SKM-1 (cell line): ENCODE measurements at regions not wholly inside any gene's neighbourhood (a gene's known extent, or its start where the extent isn't known, plus 50 kb on each side); places are given as distances from the start of the nearest gene placed in this dataset.
"Not testable (repeated sequence)": the region's sequence is repeated elsewhere in the genome, so short reads cannot be mapped to it uniquely, and the experiment has no call there.

Source experiments
- DNase-seq: peaks from one replicate; lab custom pipeline; 2025; ENCODE audit not compliant: unreplicated experiment; lab: John Stamatoyannopoulos, UW

DNA sequence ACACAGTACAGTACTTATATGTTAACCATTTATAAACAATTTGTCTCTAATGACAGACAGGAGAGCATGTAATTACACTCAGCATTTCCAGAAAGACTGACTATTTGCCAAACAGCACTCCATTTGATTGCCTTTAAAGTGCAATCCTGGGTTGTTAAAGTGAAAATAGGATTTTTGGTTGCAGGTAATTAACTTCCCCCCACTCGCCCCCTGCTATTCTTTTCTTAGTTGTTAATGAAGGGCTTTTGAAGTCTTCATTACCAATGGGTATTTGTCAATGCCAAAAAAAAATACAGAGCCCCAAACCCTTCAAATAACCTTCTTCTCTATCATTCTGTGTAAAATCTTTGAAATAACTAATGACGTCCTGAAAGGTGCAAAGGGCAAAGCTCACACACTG lies 825.6 kb downstream of the STPG2 start:
- no peak for DNase-seq

DNA sequence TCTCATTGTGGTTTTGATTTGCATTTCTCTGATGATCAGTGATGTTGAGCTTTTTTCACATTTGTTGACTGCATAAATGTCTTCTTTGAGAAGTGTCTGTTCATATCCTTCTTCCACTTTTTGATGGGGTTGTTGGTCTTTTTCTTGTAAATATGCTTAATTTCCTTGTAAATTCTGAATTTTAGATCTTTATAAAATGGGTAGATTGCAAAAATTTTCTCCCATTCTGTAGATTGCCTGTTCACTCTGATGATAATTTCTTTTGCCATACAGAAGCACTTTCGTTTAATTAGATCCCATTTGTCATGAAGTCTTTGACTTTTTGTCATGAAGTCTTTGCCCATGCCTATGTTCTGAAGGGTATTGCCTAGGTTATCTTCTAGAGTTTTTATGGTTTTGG lies 817.5 kb downstream of the STPG2 start:
- DNase-seq, result not testable (repeated sequence)

DNA sequence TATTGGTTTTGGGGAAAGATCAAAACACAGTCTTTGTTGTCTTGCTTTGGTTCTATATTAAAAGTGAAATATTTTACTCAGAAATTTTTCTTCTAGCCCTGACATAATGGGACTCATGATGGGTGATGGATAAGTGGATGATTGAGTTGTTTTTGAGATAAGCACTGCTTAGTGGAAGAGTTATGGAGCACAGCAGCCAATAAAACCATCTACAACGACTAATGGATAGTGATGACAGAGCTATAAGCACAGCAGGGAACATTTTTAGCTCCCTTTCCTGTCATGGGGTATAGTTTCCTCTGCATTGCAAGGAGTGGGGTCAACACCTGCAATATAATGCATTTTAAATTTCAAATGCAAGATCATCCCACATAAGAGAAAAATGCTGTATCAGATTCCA lies 812.4 kb downstream of the STPG2 start:
- DNase-seq, result no peak

DNA sequence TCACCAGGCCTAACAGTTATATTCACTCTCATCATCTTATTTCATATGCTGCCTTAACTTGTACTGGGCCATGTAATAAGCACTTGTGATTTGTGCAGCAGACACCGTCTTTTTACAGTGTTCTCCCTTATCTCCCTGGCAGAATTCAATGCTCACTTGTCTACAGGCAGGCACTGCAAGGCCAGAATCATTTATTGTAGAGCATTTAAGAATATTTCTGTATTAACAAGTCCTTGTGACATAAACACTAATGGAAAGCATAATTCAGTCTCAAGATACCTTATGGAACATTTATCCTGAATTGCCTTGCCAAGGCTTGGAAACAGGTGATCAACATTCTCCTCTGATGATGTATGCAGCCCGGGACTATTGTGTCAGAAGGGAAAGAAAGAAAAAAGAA lies 808.9 kb downstream of the STPG2 start:
- no peak for DNase-seq

DNA sequence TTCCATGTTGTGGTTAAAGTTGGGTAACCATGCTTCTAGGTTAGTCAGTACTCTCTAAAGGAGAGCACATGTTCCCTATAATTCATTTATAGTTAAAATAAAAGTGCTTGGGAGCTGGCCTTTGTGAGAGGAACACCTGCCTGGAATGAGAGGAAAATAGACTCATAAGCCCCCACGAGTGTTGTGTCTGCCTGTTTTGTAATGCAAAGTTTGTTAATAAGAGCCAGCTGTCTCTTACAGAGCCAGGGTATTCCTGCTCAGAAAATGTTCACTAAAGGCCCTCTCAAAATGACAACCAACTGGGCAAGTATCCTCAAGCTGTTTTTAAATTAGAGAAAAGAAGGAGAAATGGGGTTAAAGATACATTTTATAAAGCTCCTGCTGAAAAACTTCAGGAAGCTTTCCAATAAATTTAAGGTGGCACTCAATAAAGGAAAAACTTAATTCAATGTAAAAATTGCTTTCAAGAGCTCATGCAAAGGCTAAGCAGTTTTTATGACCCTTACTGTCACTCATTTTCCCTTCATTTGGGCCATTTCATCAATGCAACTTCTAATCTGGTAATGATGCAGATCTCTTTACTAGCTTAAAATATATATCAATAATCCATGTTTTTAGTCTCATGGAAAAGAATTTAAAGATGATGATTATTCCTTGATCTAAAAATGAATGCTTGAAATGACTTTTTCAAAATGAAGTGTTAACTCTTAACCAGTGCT lies 793.6 kb downstream of the STPG2 start:
- DNase-seq, result no peak

DNA sequence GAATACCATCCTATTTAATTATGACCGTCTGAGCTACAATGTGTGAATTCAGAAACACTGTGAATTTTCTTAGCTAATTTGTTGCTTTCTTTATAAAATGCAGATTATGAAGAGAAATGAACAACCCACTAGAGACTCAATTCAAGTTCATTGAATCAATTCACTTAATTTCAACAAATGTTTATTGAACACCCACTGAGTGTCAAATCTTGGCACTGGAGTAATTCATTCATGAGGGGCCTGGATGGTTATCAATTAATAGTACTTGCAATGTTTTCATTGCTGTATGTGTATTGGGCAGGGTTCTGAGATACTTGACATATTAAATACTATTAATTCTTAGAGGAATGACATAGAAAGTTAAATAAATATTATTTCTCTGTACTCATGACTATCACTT lies 789.4 kb downstream of the STPG2 start:
- no peak for DNase-seq

DNA sequence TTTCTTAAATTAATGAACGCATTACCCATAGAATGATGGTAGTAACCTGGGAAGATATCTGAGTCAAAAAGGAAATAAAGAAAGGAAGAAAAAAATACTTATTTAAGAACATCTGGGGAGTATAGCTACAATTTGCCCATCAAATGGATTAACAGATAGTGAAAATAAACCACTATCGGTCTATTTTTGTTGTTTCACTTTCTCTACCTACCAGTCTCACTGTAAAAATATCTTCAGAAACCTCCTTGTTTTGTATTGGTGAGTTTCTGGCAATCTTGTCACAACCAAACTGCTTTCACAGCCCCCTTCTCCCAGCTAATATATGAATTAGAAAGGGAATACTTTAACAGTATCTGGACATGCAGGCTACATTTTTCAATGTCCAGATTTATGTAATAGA lies 783.5 kb downstream of the STPG2 start:
- no peak for DNase-seq

DNA sequence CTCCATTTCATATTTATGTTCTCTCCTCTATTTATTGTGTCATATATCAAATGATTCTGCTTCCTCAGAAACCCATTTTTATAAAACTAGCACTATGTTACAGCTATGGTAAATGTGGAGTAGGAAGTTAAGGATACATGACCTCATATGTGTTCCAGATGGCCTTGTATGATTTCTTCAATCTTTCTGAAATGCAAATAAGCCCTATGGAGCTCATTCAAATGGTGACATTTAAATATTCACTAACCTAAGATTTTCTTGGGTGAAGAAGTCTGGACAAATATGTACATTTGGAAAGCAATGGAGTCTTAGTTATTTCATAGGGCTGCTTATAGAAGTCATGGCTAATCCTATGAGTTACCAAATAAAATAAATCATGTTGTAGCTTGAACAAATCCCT lies 782.5 kb downstream of the STPG2 start:
- no peak for DNase-seq

DNA sequence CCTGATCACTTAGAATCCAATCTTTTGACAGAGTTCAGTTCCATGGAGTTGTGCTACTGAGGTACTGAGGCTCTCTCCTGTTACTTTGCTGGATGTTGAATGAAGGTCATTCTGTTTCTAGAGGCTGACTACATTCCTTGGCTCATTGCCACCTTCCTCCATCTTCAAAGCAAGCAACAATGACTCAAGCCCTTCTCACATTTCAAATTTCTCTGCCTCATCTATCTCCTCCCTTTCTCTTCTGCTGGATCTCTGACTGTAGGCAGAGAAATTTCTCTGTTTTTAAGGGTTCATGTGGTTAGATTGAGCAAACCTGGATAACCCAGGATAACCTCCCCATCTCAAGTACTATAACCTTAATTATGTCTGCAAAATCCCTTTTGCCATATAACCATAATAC lies 775.4 kb downstream of the STPG2 start:
- no peak for DNase-seq

DNA sequence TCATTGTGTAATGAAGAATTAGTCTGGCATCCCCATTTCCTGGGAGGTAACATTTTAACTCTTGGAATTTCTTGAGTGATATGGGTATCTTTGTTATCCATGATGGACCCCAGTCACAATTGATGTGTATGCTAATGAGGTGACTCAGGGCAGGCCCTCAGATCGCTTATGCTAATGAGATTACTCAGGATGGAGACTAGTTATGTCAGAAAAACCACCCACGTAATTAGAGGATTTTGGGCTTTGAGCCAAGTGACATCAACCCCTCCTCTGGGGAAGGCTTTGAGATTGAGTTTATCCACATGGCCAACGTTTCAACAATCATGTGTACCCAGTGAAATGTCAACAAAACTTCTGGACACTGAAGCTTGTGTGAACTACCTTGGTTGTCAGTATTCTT lies 772.7 kb downstream of the STPG2 start:
- DNase-seq, result no peak

DNA sequence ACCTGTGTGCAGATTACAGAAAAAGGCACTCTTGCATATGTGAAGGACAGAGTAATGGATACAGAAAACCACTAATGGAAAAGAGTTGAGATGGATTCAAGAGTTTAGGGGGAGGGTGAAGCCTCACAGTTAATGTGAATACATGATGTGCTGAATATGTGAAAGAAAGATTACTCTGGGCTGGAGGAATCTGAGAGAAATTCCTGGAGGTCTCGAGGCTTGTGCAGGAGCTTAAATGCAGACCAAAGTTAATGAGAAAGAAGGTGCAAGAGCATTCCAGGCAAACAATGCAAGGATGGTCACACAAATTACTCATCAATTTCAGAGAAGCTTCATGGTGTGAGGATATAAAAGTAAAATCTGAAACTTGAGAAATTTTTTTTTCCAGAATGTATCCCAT lies 768.8 kb downstream of the STPG2 start:
- DNase-seq, result no peak

DNA sequence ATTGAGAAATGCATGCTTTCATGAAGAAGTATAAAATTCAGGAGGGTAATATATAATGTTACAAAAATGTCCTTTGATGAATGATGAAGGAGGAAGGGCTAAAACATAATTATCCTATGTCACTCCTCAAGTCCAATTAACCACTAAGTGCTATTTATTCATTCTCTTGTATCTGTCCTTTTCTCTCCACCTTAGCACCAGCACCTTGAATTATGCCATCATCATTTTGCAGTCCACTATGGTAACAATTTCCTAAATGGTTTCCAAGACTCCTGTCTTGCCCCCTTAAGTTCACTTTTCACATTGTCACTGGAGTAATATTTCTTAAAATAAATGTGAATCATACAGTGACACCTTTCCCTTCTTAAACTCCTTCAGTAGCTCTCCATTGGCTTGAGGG lies 756.3 kb downstream of the STPG2 start:
- no peak for DNase-seq

DNA sequence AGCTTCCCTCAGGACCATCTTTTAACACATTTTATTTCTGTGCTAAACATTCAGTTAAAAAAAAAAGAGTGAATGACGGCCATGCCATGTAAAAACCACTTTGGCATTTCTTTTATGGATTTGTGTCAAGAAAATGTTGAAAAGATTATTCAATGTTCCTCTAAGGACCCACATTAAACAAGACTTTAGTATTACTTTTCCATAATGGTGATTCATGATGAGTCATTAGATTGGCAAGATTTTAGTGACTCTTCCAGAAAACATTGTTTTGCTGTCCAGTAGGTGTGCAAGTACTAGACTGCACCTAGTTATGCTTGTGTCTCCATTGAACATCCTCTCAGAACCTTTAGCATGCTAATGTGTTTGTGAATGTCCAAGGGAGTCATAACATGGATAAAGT lies 748.6 kb downstream of the STPG2 start:
- DNase-seq, result no peak

DNA sequence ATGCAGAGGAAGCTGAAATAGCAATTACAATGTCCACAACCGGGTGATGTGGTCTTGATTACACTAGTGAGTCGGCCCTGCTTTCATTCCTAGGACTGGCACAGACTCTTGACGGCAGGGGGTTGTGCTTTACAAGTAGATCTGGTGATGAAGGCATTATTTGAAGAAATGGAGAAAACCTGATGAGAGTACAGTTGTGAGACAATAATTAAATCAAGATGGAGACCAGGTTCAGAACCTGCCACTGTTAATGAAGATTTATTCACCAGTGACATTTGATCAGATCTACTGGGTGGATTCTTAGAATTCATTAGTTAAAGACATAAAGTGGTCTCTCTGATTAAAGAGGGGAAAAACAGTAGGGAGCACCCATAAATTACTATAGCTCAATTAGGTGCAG lies 747.2 kb downstream of the STPG2 start:
- DNase-seq, result no peak

DNA sequence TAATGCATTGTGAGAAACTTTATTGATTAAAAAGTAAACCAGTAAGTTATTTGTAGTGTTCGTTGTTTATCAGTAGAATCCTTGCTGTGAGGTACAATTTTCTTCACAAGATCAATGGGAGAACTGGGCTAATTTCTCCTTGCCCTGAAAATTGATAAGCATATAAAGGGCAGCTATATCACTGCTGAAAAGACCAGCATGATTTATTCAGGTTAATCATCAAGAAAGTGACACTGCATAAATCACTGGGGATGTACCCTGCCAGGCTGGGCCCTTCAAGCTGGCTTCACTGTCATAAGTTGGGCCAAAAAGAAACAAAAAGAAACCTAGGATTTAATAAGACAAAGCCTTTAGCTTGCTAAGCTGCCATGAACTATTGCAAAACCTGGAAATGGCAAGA lies 746.7 kb downstream of the STPG2 start:
- DNase-seq, result no peak

DNA sequence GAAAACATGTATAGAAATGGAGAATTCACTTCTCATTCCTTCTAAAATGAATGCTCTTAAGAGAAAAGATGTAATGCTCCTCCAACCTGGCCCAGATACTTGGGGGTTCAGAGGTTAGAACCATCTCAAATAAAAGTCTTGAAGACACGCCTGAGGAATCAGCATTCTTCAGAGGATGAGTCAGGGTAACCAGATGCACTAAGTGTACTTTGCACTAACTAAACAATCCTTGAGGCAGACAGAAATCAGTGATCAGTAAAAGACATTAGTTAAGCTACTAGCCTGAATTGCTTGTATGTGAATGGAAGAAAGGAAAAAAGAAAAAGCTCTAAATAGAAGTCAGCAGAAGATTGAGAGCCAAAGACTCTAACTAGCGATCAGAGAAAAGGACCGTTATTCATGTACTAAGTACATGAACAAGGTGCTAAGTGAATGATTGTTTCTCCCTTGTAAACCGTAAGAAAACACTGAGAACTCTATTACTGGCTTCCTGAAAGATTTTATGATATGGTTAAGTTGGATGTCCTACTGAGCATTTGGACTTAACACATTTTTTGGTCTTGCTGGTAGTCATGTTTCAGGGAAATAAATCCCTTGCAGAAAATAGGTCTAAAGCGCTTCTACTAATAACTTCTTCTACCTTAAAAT lies 738.3 kb downstream of the STPG2 start:
- no peak for DNase-seq

DNA sequence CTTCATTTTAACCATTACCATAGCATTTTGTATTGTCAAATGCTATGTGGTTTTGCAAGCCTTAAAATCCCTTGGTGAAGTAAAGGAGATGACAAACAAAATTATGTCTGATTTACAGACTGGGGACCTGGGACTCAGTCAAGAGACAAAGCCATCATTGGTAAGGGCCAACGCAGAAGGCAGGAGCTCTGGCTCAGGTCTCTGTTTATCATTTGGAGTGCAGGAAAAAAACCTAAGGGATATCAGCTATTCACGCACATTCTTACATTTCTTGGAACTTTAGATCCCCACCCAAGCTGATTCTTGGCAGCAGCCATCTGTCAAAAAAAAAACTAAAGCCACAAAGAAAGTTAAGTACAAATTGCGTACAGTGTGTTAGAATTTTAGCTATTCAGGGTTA lies 731.9 kb downstream of the STPG2 start:
- DNase-seq, result no peak

DNA sequence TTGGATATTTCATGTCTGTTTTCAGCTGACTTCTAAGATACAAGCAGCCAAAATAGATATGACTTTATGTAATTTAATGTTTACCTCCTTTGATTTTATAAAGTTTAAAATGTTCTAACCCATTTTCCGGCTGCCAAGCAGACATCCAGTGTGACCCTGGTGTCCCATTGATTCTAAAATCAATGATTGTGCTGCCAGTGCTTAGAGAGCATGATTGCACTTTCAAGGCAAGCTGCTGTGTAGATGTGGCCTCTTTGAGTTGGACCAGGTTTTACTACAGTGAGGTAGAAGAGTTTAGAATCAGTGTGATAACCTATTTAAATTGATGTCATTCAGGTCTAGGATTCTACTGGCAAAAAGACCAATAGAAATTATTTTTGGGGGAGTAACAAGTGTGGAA lies 730.9 kb downstream of the STPG2 start:
- DNase-seq, result no peak

DNA sequence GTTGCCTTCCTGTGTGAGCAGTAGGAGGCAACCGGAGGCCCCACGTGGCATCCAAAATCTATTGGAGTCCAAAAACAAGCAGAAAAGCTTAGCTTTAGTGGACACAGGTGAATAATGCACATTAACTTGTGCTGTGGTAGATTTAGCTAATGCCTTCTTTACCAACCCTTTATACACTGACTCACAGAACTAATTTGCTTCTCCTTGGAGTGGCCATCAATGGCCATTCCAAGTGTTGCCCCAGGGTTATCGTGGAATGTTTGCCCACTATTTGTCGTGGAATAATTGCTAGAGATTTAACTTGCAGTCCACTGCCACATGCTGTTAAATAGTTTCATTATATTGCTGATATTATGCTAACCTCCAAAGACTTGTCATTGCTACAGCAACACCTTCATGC lies 729.1 kb downstream of the STPG2 start:
- no peak for DNase-seq

DNA sequence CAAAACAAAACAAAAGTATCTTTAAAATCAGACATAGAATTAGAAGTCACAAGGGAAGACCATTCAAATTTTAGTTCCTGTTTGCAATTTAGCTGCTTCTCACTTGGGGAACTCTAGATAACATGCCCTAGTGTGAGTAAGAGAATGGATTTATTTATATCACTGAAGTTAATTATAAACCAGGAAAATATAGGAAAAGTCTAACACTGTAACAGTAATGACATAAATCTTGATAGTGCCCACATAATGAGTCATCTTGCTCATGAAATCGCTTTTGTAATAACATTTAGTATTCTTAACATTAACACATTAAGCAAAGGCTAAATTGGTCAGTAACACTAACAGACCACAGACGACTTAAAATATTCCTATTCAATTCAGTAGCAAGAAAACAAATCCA lies 710.7 kb downstream of the STPG2 start:
- no peak for DNase-seq

DNA sequence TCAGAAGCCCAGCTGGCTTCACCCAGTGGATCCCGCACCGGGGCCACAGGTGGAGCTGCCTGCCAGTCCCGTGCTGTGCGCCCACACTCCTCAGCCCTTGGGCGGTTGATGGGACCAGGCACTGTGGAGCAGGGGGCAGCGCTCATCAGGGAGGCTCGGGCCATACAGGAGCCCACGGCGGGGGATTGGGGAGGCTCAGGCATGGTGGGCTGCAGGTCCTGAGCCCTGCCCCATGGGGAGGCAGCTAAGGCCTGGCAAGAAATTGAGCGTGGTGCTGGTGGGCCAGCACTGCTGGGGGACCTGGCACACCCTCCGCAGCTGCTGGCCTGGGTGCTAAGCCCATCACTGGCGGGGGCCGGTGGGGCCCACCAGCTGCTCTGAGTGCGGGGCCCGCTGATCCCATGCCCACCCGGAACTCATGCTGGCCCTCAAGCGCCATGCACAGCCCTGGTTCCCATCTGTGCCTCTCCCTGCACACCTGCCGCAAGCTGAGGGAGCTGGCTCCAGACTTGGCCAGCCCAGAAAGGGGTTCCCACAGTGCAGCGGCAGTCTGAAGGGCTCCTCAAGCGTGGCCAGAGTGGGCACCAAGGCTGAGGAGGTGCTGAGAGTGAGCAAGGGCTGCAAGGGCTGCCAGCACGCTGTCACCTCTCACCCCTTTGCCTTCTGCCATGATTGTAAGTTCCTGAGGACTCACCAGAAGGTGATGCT lies 705.1 kb downstream of the STPG2 start:
- not testable (repeated sequence) for DNase-seq

DNA sequence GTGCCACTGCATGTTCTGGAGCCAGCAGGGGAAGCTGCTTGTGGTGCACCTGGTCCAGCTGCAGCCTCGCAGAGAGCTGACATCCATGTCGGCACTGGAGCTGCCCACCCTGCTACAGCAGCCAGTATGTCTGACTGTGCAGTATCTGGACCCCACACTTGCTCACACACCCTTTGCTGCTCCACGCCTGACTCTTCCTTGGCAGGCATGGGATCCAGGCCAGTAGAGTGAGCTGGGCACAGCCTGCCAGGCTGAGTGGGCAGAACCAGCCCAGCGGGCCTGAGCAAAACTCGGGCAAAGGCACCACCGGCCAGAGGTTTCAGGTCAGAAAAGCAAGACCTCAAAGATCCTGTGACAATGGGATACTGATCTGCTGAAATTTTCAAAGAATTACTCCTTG lies 690.1 kb downstream of the STPG2 start:
- no peak for DNase-seq
